Heart left ventricle (tissue), 13 donors: ENCODE measurements at regions not wholly inside any gene's neighbourhood (a gene's known extent, or its start where the extent isn't known, plus 50 kb on each side); places are given as distances from the start of the nearest gene placed in this dataset.

ENCODE experiments used
- POLR2A ChIP-seq, 2 donors: fragments of 450-650 bp; IDR thresholded peaks; one replicate each; pipeline ENCODE4 v1.6.1; 2017; ENCODE audit warnings: antibody characterized with exemption in 2 of 2, mild to moderate bottlenecking in 2 of 2, moderate library complexity in 2 of 2
- TF ChIP-seq, protein P1 (sequence below), 12 donors: fragments of 200-600 bp; sonication (generic) in 4 of 12; IDR thresholded peaks; one replicate each; pipeline versions ENCODE4 v1.5.0 to v1.8.0; 2018 to 2022; ENCODE audit warnings: antibody characterized with exemption in 12 of 12, mild to moderate bottlenecking in 5 of 12
- donor health status: ischemic (EF 13 %, LVEDD 7.1; RV severe dilation, severe dysfunction).
- donor health status: DM: no; HTN: yes; CAD: no.
- donor health status: DM: no; HTN: no; CAD: no.
- donor health status: ischemic (EF 25% LVEDD 6.9; RV normal size, moderate dysfunction).
- donor health status: ischemic (EF 25% LVEDD 5.7; RV mildly dilated, moderate dysfunction).
- donor health status: ischemic (EF 35%, LVEDD 5.7; RV mildly dilated, moderate dysfunction).
- donor health status: nonischemic (EF 11% LVEDD 7.7; RV severe dilation, severe dysfunction).
- donor health status: DM: yes; HTN: yes; CAD: no.
- donor health status: PGD.
- donor health status: ischemic (EF 29% LVEDD 5.4; RV normal size, mild dysfunction).
- donor health status: nonischemic (EF 23%, LVEDD 6.1; RV moderate dilation, normal function).

DNA sequence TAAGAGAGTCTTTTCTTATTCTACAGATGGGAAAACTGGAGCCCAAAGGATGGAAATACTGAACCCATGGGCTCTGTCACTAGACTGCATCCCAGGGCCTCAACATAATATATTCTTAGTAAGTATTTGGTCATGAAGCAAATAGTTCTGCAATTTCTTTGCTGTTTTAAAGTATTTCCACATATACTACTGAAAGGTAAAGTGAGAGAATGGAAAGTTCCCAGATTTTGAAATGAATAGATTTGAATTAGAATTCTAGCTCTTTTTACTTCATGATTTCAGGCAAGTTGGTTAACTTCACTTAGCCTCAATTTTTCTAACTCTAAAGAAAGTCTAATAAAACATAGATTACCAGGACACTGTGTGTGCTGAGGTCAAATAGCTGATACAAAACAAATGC lies 95.6 kb upstream of the FGGY start:
- TF ChIP-seq, protein P1, sequence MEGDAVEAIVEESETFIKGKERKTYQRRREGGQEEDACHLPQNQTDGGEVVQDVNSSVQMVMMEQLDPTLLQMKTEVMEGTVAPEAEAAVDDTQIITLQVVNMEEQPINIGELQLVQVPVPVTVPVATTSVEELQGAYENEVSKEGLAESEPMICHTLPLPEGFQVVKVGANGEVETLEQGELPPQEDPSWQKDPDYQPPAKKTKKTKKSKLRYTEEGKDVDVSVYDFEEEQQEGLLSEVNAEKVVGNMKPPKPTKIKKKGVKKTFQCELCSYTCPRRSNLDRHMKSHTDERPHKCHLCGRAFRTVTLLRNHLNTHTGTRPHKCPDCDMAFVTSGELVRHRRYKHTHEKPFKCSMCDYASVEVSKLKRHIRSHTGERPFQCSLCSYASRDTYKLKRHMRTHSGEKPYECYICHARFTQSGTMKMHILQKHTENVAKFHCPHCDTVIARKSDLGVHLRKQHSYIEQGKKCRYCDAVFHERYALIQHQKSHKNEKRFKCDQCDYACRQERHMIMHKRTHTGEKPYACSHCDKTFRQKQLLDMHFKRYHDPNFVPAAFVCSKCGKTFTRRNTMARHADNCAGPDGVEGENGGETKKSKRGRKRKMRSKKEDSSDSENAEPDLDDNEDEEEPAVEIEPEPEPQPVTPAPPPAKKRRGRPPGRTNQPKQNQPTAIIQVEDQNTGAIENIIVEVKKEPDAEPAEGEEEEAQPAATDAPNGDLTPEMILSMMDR (IDR thresholded peaks at IDR 0.05) = no peak
- no peak for TF ChIP-seq POLR2A (IDR thresholded peaks at IDR 0.05)
